ENCODE measurements at regions not wholly inside any gene's neighbourhood (a gene's known extent, or its start where the extent isn't known, plus 50 kb on each side); places are given as distances from the start of the nearest gene placed in this dataset.
"Not testable (repeated sequence)": the region's sequence is repeated elsewhere in the genome, so short reads cannot be mapped to it uniquely, and the experiment has no call there.

DNA sequence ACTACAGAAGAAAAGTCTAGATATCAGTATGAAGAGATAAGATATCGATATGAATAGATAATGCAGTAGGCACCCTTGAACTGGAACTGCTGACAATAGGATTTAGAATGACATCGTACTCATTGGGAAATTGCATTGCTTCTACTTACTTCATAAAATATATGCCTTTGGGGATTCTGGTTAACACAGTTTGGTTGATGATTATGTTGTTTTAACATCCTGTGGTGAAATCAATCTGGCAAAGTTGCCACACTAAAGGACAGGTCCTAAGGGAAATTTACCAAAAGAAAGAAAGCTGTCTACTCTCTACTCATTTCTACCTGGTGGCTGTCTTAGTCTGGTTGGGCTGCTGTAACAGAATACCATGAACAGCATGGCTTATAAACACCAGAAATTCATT lies 417.4 kb upstream of the DPH6 start:
- no peaks in the 10 kb centered on the region for H3K27me3 ChIP-seq (ENCODE audit: low read depth)
- intact Hi-C loops (cut with DNase I), result no loop called here
- no peak overlapping the region for H3K27ac ChIP-seq
- H3K4me3 ChIP-seq, result no peak overlapping the region
- ATAC-seq (no peak), DNase-seq (no peak)
- no peaks in the 10 kb centered on the region for H3K9me3 ChIP-seq
- no peaks in the 10 kb centered on the region for H3K4me1 ChIP-seq
- no peaks in the 10 kb centered on the region for H3K36me3 ChIP-seq
- TF ChIP-seq, protein P1, sequence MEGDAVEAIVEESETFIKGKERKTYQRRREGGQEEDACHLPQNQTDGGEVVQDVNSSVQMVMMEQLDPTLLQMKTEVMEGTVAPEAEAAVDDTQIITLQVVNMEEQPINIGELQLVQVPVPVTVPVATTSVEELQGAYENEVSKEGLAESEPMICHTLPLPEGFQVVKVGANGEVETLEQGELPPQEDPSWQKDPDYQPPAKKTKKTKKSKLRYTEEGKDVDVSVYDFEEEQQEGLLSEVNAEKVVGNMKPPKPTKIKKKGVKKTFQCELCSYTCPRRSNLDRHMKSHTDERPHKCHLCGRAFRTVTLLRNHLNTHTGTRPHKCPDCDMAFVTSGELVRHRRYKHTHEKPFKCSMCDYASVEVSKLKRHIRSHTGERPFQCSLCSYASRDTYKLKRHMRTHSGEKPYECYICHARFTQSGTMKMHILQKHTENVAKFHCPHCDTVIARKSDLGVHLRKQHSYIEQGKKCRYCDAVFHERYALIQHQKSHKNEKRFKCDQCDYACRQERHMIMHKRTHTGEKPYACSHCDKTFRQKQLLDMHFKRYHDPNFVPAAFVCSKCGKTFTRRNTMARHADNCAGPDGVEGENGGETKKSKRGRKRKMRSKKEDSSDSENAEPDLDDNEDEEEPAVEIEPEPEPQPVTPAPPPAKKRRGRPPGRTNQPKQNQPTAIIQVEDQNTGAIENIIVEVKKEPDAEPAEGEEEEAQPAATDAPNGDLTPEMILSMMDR (IDR thresholded peaks at IDR 0.05), result no peak

DNA sequence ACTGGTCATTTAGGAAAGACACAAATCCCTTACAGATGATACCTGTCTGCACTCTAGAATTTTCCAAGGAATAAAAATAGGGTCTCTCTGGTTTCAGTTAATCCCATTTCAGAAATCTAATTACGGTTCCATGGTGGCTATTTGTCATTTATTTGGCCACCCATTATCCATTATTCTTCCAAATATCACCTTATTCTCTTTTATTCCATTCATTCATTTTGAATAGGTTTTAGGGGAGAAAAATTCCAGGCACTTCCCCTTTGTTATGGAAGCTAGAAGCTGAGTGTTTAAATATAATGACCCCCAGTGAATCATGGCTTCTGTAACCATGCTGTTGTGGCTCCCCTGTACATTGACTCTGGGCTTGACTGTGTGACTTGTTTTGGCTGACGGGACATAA lies 420.8 kb upstream of the DPH6 start:
- Histone ChIP-seq H3K27ac (no peak overlapping the region), H3K27me3 (ENCODE audit: low read depth) (no peaks in the 10 kb centered on the region), H3K9me3 (no peaks in the 10 kb centered on the region), H3K4me3 (no peak overlapping the region), H3K36me3 (no peaks in the 10 kb centered on the region), H3K4me1 (no peaks in the 10 kb centered on the region)
- ATAC-seq (no peak), DNase-seq (no peak)
- intact Hi-C loops (cut with DNase I), result no loop called here
- TF ChIP-seq, protein P1 (IDR thresholded peaks at IDR 0.05), result no peak

DNA sequence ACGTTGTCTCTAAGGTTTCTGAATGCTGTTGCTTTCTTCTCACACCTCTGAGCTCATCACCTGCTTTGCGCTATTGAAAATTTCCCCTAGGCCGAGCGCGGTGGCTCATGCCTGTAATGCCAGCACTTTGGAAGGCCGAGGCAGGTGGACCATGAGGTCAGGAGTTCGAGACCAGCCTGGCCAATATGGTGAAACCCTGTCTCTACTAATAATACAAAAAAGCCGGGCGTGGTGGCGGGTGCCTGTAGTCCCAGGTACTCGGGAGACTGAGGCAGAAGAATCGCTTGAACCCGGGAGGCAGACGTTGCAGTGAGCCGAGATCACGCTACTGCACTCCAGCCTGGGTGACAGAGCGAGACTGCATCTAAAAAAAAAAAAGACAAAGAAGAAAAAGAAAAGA lies 422.0 kb upstream of the DPH6 start:
- ATAC-seq; H3K4me3 ChIP-seq; H3K9me3 ChIP-seq; intact Hi-C loops (cut with DNase I); H3K4me1 ChIP-seq; DNase-seq; H3K27me3 ChIP-seq (ENCODE audit: low read depth); H3K36me3 ChIP-seq; H3K27ac ChIP-seq: not testable (repeated sequence)

DNA sequence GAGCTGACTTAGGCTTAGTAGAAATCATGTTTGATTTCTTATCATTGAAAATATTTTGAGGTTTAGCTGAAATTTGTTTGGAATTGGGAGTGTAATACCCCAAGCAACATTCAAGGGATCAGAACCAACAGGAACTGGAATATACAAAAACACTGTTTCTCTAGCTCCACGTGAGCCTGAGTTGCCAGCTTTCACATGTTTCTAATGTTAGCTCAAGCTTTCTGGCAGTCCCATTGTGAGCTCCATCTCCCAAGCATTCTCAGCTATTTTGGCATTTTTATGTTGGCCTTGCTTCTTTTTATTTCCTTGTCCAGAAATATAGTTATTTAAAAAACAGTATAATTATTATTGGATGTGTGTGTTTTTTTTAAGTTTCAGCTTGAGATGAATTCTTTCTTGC lies 427.1 kb upstream of the DPH6 start:
- H3K9me3 ChIP-seq, result no peaks in the 10 kb centered on the region
- H3K4me1 ChIP-seq, result no peaks in the 10 kb centered on the region
- ATAC-seq, result no peak
- no peak overlapping the region for H3K27ac ChIP-seq
- H3K36me3 ChIP-seq, result no peaks in the 10 kb centered on the region
- intact Hi-C loops (cut with DNase I), result no loop called here
- H3K4me3 ChIP-seq, result no peak overlapping the region
- TF ChIP-seq, protein P1 (IDR thresholded peaks at IDR 0.05), result no peak
- H3K27me3 ChIP-seq (ENCODE audit: low read depth), result no peaks in the 10 kb centered on the region
- DNase-seq, result no peak

DNA sequence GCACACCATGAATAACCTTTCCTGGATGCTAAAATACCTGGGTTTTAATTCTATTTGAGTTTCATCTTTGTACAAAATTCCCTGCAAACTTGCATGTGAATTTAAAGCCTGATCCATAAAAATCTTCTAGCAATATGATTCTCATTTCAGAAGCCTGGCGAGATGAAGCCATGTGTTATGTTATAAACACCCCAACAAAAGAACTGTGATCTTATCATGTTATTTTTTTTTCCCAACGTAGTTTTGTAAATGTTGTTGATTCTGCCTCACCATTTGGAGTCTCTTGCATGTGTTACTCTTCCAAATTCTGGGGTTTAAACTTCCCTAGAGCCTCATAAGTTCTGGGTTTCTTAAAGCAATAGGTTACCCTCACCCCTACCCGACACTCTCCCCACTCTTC lies 428.1 kb upstream of the DPH6 start:
- no peaks in the 10 kb centered on the region for H3K4me1 ChIP-seq
- no peak overlapping the region for H3K4me3 ChIP-seq
- TF ChIP-seq, protein P1 (IDR thresholded peaks at IDR 0.05), result no peak
- ATAC-seq (no peak), DNase-seq (no peak)
- no peaks in the 10 kb centered on the region for H3K9me3 ChIP-seq
- H3K27ac ChIP-seq, result no peak overlapping the region
- no peaks in the 10 kb centered on the region for H3K36me3 ChIP-seq
- H3K27me3 ChIP-seq (ENCODE audit: low read depth), result no peaks in the 10 kb centered on the region
- intact Hi-C loops (cut with DNase I), result no loop called here

DNA sequence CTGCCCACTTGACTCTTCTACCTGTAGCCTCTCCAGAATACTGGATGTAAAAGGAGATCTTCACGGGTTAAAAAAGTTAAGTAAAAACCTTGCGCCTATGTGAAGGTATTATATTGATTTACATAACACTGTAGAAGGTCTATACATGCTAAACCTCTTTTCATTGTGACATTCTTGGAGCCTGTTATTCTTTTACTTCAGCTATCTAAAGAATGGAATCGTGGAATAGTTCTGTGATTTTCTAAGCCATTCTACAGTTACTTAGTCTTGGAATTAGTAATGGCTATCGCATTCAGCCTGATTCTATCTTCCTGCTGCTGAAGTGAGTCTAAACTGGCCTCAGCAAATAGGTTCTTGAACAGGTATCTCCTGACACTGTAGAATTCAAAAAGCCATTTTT lies 430.0 kb upstream of the DPH6 start:
- H3K9me3 ChIP-seq, result no peaks in the 10 kb centered on the region
- TF ChIP-seq, protein P1 (IDR thresholded peaks at IDR 0.05), result no peak
- intact Hi-C loops (cut with DNase I), result no loop called here

More for the DNA sequence above, 430.0 kb upstream of the DPH6 start:
- no peak overlapping the region for H3K4me3 ChIP-seq
- H3K4me1 ChIP-seq, result no peaks in the 10 kb centered on the region
- no peak overlapping the region for H3K27ac ChIP-seq
- DNase-seq, result no peak
- no peak for ATAC-seq
- no peaks in the 10 kb centered on the region for H3K36me3 ChIP-seq
- no peaks in the 10 kb centered on the region for H3K27me3 ChIP-seq (ENCODE audit: low read depth)
